ENCODE measurements at regions not wholly inside any gene's neighbourhood (a gene's known extent, or its start where the extent isn't known, plus 50 kb on each side); places are given as distances from the start of the nearest gene placed in this dataset.

- TF ChIP-seq POLR2AphosphoS5 (IDR thresholded peaks at IDR 0.05; ENCODE audit: low read depth, low read length) = no peak
- TF ChIP-seq ATF3 (IDR thresholded peaks at IDR 0.05) = no peak
- TF ChIP-seq TCF7L2 (IDR thresholded peaks at IDR 0.05; ENCODE audit: borderline replicate concordance, extremely low read depth, insufficient read depth, insufficient read length) = no peak
- TF ChIP-seq RAD21 (IDR thresholded peaks at IDR 0.05; ENCODE audit: low read depth) = no peak
- no peak for TF ChIP-seq FOSL1 (IDR thresholded peaks at IDR 0.05; ENCODE audit: low read depth)
- TF ChIP-seq EZH2 (IDR thresholded peaks at IDR 0.05) = no peak
Observed at GRCh38 chr3:19717736-19718135, 216.3 kb downstream of the EFHB start (continued).

GRCh38 chr3:19711160-19711782 lies 222.7 kb downstream of the EFHB start:
- H3K4me2 ChIP-seq (ENCODE audit: low read length) = no peak overlapping the region
- no peaks in the 10 kb centered on the region for H3K9me2 ChIP-seq (ENCODE audit: insufficient read depth)
- H3K36me3 ChIP-seq (ENCODE audit: control insufficient read depth in 1 of 2, insufficient read depth in 2 of 2, low read length in 2 of 2) = no peaks in the 10 kb centered on the region
- no peak overlapping the region for H3K9ac ChIP-seq (ENCODE audit: low read length)
- CTCF ChIA-PET = no interaction called here
- ATAC-seq = no peak
- no peaks in the 10 kb centered on the region for H4K20me1 ChIP-seq (ENCODE audit: insufficient read depth)
- H2AFZ ChIP-seq (ENCODE audit: low read depth, low read length, poor library complexity, severe bottlenecking) = no peak overlapping the region
- intact Hi-C loops (cut with micrococcal nuclease) = no loop called here
- no peak for DNase-seq (ENCODE audit: low read depth, low spot score)
- BruUV-seq (replicated peaks) = no TSS peak
- POLR2A ChIA-PET = no interaction called here
- H3K27ac ChIP-seq (ENCODE audit: low read depth, low read length) = no peak overlapping the region
- no peaks in the 10 kb centered on the region for H3K27me3 ChIP-seq (ENCODE audit: insufficient read depth, low read length)
- H3K9me3 ChIP-seq (ENCODE audit: control insufficient read depth in 1 of 2, insufficient read depth in 1 of 2, low read depth in 1 of 2, low read length in 2 of 2) = no peaks in the 10 kb centered on the region
- H3K79me2 ChIP-seq (ENCODE audit: insufficient read depth, low read length) = no peaks in the 10 kb centered on the region
- RAD21 ChIA-PET (ENCODE audit: low non-redundant PET in 1 of 2, low total read pairs in 2 of 2, uncharacterized antibody in 2 of 2, unreplicated experiment in 2 of 2) = no interaction called here
- H3K4me1 ChIP-seq (ENCODE audit: control insufficient read depth in 1 of 2, insufficient read depth in 2 of 2, low read length in 2 of 2) = no peaks in the 10 kb centered on the region
- H3K4me3 ChIP-seq (replicated peaks in 1 of 2; ENCODE audit: low read depth in 1 of 2, low read length in 2 of 2) = no peak overlapping the region
- TF ChIP-seq YY1 (IDR thresholded peaks at IDR 0.05; ENCODE audit: extremely low read depth, insufficient replicate concordance, low read depth, low read length) (no peak), TCF7L2 (IDR thresholded peaks at IDR 0.05; ENCODE audit: borderline replicate concordance, extremely low read depth, insufficient read depth, insufficient read length) (no peak), ZNF274 (IDR thresholded peaks at IDR 0.05; ENCODE audit: low read depth, low read length) (no peak), CTCF (IDR thresholded peaks at IDR 0.05 in 2 of 3, conservative IDR thresholded peaks at IDR 0.05 in 1 of 3; ENCODE audit: borderline replicate concordance in 1 of 3, insufficient read depth in 1 of 3, low read depth in 2 of 3, low read length in 2 of 3) (no peak), SRF (IDR thresholded peaks at IDR 0.05; ENCODE audit: low read depth) (no peak), POLR2AphosphoS5 (IDR thresholded peaks at IDR 0.05; ENCODE audit: low read depth, low read length) (no peak), ZFX (IDR thresholded peaks at IDR 0.05) (no peak)

Data from HCT116 (cell line).